Endodermal cell (in vitro differentiated cells): ENCODE measurements at regions not wholly inside any gene's neighbourhood (a gene's known extent, or its start where the extent isn't known, plus 50 kb on each side); places are given as distances from the start of the nearest gene placed in this dataset.

Experiments used
- DNase-seq: peaks from one replicate; pipeline ENCODE4 v3.0.0-alpha.2; 2017
- H3K27ac ChIP-seq: 2 replicates; pipeline ENCODE4 v1.5.1; 2013; ENCODE audit warnings: mild to moderate bottlenecking, low read depth, low read length, moderate library complexity
- H3K27me3 ChIP-seq: 2 replicates; pipeline ENCODE4 v1.6.1; 2013; ENCODE audit warnings: mild to moderate bottlenecking, low read length, moderate library complexity; ENCODE audit not compliant: insufficient read depth, control insufficient read depth, poor library complexity, severe bottlenecking
- H3K36me3 ChIP-seq: 2 replicates; pipeline ENCODE4 v1.7.0; 2013; ENCODE audit warnings: mild to moderate bottlenecking, low read length, moderate library complexity; ENCODE audit not compliant: control insufficient read depth, insufficient read depth
- H3K4me1 ChIP-seq: one replicate; pipeline ENCODE4 v1.7.0; 2013; ENCODE audit warnings: low read length; ENCODE audit not compliant: control insufficient read depth, insufficient read depth
- H3K4me3 ChIP-seq: 2 replicates; pipeline ENCODE4 v1.5.1; 2013; ENCODE audit warnings: mild to moderate bottlenecking, low read length, moderate library complexity
- H3K9ac ChIP-seq: 2 replicates; pipeline ENCODE4 v1.6.1; 2013; ENCODE audit warnings: mild to moderate bottlenecking, low read length, moderate library complexity; ENCODE audit not compliant: poor library complexity, severe bottlenecking; ENCODE audit errors: extremely low read depth
- H3K9me3 ChIP-seq: 2 replicates; pipeline ENCODE4 v1.6.1; 2013; ENCODE audit warnings: mild to moderate bottlenecking, low read length, moderate library complexity; ENCODE audit not compliant: control insufficient read depth
- H3K27ac Mint-ChIP-seq: 2 replicates; pipeline ENCODE4 v1.8.0; 2020; ENCODE audit warnings: mixed read lengths
- H3K27me3 Mint-ChIP-seq: 2 replicates; pipeline ENCODE4 v1.8.0; 2021; ENCODE audit warnings: mild to moderate bottlenecking, mixed read lengths; ENCODE audit not compliant: insufficient read depth
- H3K36me3 Mint-ChIP-seq: 2 replicates; pipeline ENCODE4 v1.8.0; 2020; ENCODE audit warnings: low read depth, mixed read lengths
- H3K4me1 Mint-ChIP-seq: 2 replicates; pipeline ENCODE4 v1.8.0; 2020; ENCODE audit warnings: mixed read lengths
- H3K4me3 Mint-ChIP-seq: 2 replicates; pipeline ENCODE4 v1.8.0; 2020; ENCODE audit warnings: mild to moderate bottlenecking, moderate library complexity, mixed read lengths
- H3K9me3 Mint-ChIP-seq: 2 replicates; pipeline ENCODE4 v1.8.0; 2020; ENCODE audit warnings: mild to moderate bottlenecking, mixed read lengths
- CTCF ChIP-seq: fragments of 200-600 bp; sonication (generic); conservative IDR thresholded peaks from 2 replicates; pipeline ENCODE4 v1.5.0; 2021; ENCODE audit warnings: antibody characterized with exemption, mild to moderate bottlenecking
- WGBS, 2 experiments: methylation state at CpG; one replicate each; pipeline versions ENCODE4 v1.1.5 to v1.1.7; 2013; ENCODE audit warnings: missing lambda C conversion rate in 2 of 2, mixed read lengths in 1 of 2; ENCODE audit not compliant: insufficient coverage in 1 of 2, insufficient read length in 1 of 2; 5-methylcytosine and 5-hydroxymethylcytosine counted together

- Mint-ChIP-seq H3K4me1 (peaks cover 11% of the 10 kb centered on the region), H3K9me3 (peaks cover 5% of the 10 kb centered on the region), H3K4me3 (no peak overlapping the region), H3K27ac (no peak overlapping the region), H3K27me3 (no peaks in the 10 kb centered on the region), H3K36me3 (no peaks in the 10 kb centered on the region)
- no peak for TF ChIP-seq CTCF
- DNase-seq, result no peak
- Histone ChIP-seq H3K4me1 (peaks cover under 1% of the 10 kb centered on the region), H3K27me3 (no peaks in the 10 kb centered on the region), H3K27ac (no peak overlapping the region), H3K9me3 (peaks cover 8% of the 10 kb centered on the region), H3K4me3 (no peak overlapping the region), H3K36me3 (no peaks in the 10 kb centered on the region), H3K9ac (no peak overlapping the region)
- WGBS, 2 experiments, result 89% methylated on average over 2 of the region's 2 CpGs; no CpG with 5 or more reads in 1 of the 2 experiments
Observed at GRCh38 chr14:85441909-85442643, 87.9 kb upstream of the FLRT2 start.

GRCh38 chr14:85442996-85443395 is 86.9 kb upstream of the FLRT2 start:
- Mint-ChIP-seq H3K27me3 (no peaks in the 10 kb centered on the region), H3K27ac (no peak overlapping the region), H3K9me3 (peaks cover 5% of the 10 kb centered on the region), H3K36me3 (no peaks in the 10 kb centered on the region), H3K4me3 (no peak overlapping the region), H3K4me1 (peaks cover 3% of the 10 kb centered on the region)
- Histone ChIP-seq H3K27ac (no peak overlapping the region), H3K4me1 (no peaks in the 10 kb centered on the region), H3K9ac (no peak overlapping the region), H3K27me3 (no peaks in the 10 kb centered on the region), H3K4me3 (no peak overlapping the region), H3K36me3 (no peaks in the 10 kb centered on the region), H3K9me3 (peaks cover 8% of the 10 kb centered on the region)
- no peak for TF ChIP-seq CTCF
- WGBS, 2 experiments, result 85 to 100% methylated on average over 1 of the region's 1 CpG
- DNase-seq, result no peak

GRCh38 chr14:85444635-85445034 is 85.3 kb upstream of the FLRT2 start:
- Histone ChIP-seq H3K27me3 (no peaks in the 10 kb centered on the region), H3K4me1 (no peaks in the 10 kb centered on the region), H3K36me3 (no peaks in the 10 kb centered on the region), H3K4me3 (no peak overlapping the region), H3K27ac (no peak overlapping the region), H3K9ac (no peak overlapping the region), H3K9me3 (peaks cover 8% of the 10 kb centered on the region)
- no peak for DNase-seq
- Mint-ChIP-seq H3K27ac (no peak overlapping the region), H3K9me3 (peaks cover 6% of the 10 kb centered on the region), H3K4me1 (peaks cover 3% of the 10 kb centered on the region), H3K36me3 (no peaks in the 10 kb centered on the region), H3K4me3 (no peak overlapping the region), H3K27me3 (no peaks in the 10 kb centered on the region)
- TF ChIP-seq CTCF, result no peak
- WGBS, 2 experiments, result 98 to 100% methylated on average over 3 of the region's 3 CpGs
